Ovary (tissue), 3 donors: ENCODE measurements at regions not wholly inside any gene's neighbourhood (a gene's known extent, or its start where the extent isn't known, plus 50 kb on each side); places are given as distances from the start of the nearest gene placed in this dataset.

ENCODE experiments used
- EP300 ChIP-seq: sonication (generic); formaldehyde crosslinking; IDR thresholded peaks from one replicate; pipeline ENCODE4 v1.6.1; 2017; ENCODE audit warnings: antibody characterized with exemption
- TF ChIP-seq, protein P1 (sequence below), 3 donors: fragments of 450-650 bp in 2 of 3; fragments of 200-600 bp in 1 of 3; IDR thresholded peaks; one replicate each; pipeline versions ENCODE4 v1.5.1 to v1.8.0; 2016 to 2022; ENCODE audit warnings: antibody characterized with exemption in 3 of 3, mild to moderate bottlenecking in 1 of 3
- donor health status: DM: no; HTN: no; CAD: no.

DNA sequence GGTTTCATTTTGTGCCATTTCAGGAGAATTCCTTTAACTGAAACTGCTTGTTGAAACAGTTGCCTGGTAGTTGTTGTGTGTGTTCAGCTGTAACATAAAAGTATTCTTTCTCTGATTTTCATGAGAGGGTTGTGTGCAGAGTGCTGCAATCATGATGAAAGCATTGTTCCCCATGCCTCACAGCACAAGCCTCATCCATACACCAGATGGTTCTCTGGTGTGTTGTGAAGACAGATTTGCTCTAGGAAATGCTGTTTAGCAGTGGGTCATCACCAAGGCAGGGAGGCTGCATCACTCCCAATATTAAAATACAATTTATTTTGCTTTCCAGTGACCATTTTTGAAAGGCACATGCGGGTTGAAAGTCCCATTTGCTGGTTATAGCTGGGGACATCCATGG lies 404.4 kb downstream of the AACS start:
- TF ChIP-seq, protein P1, sequence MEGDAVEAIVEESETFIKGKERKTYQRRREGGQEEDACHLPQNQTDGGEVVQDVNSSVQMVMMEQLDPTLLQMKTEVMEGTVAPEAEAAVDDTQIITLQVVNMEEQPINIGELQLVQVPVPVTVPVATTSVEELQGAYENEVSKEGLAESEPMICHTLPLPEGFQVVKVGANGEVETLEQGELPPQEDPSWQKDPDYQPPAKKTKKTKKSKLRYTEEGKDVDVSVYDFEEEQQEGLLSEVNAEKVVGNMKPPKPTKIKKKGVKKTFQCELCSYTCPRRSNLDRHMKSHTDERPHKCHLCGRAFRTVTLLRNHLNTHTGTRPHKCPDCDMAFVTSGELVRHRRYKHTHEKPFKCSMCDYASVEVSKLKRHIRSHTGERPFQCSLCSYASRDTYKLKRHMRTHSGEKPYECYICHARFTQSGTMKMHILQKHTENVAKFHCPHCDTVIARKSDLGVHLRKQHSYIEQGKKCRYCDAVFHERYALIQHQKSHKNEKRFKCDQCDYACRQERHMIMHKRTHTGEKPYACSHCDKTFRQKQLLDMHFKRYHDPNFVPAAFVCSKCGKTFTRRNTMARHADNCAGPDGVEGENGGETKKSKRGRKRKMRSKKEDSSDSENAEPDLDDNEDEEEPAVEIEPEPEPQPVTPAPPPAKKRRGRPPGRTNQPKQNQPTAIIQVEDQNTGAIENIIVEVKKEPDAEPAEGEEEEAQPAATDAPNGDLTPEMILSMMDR (IDR thresholded peaks at IDR 0.05), result no peak
- no peak for TF ChIP-seq EP300
